PC-9 (cell line): ENCODE measurements at regions not wholly inside any gene's neighbourhood (a gene's known extent, or its start where the extent isn't known, plus 50 kb on each side); places are given as distances from the start of the nearest gene placed in this dataset.

ENCODE experiments used
- BruUV-seq: library from RNA; stranded (reverse); fragments of 400-500 nt; replicated peaks from 2 replicates; lab custom pipeline; 2021; lab: Mats Ljungman, UMichigan
- CTCF ChIA-PET: fragments of 300-600 bp; sonication (Branson Sonifier 250); formaldehyde crosslinking; loops from one replicate; lab custom pipeline; 2022; ENCODE audit warnings: antibody characterized with exemption; lab: Charles Lee
- POLR2A ChIA-PET: fragments of 300-600 bp; sonication (Branson Sonifier 250); formaldehyde crosslinking; loops from one replicate; lab custom pipeline; 2022; ENCODE audit warnings: antibody characterized with exemption; ENCODE audit not compliant: unreplicated experiment; lab: Charles Lee
- DNase-seq, 2 experiments: peaks; one replicate each; pipeline versions ENCODE4 v3.0.0 to v3.0.0-alpha.2; 2015 to 2022; ENCODE audit warnings: mixed read lengths in 1 of 2
- H2AFZ ChIP-seq: fragments of 200-600 bp; sonication (generic); 2 replicates; pipeline ENCODE4 v1.8.1; 2017; ENCODE audit warnings: antibody characterized with exemption
- H3F3A ChIP-seq: fragments of 200-600 bp; sonication (generic); 2 replicates; pipeline ENCODE4 v1.8.1; 2017; ENCODE audit warnings: antibody characterized with exemption, mild to moderate bottlenecking, low read depth; ENCODE audit not compliant: insufficient read depth
- H3K27ac ChIP-seq: fragments of 200-600 bp; sonication (generic); 2 replicates; pipeline ENCODE4 v1.6.1; 2016; ENCODE audit warnings: mixed run types
- H3K27me3 ChIP-seq: fragments of 200-600 bp; sonication (generic); 2 replicates; pipeline ENCODE4 v1.6.1; 2016; ENCODE audit warnings: low read depth, mixed run types; ENCODE audit not compliant: insufficient read depth
- H3K36me3 ChIP-seq: fragments of 200-600 bp; sonication (generic); 2 replicates; pipeline ENCODE4 v1.6.1; 2016; ENCODE audit warnings: low read depth, mixed run types
- H3K4me1 ChIP-seq: fragments of 200-600 bp; sonication (generic); replicated peaks from 2 replicates; pipeline ENCODE4 v1.6.1; 2016; ENCODE audit warnings: mixed run types; ENCODE audit not compliant: insufficient read depth
- H3K4me2 ChIP-seq: fragments of 200-600 bp; sonication (generic); 2 replicates; pipeline ENCODE4 v1.6.1; 2017; ENCODE audit warnings: mixed run types
- H3K4me3 ChIP-seq: fragments of 200-600 bp; sonication (generic); 2 replicates; pipeline ENCODE4 v1.6.1; 2016; ENCODE audit warnings: mixed run types
- H3K79me2 ChIP-seq: fragments of 200-600 bp; sonication (generic); 2 replicates; pipeline ENCODE4 v1.6.1; 2017; ENCODE audit warnings: low read depth, mixed run types
- H3K9me2 ChIP-seq: fragments of 200-600 bp; sonication (generic); 2 replicates; pipeline ENCODE4 v1.8.1; 2017; ENCODE audit warnings: mild to moderate bottlenecking; ENCODE audit not compliant: insufficient read depth
- H3K9me3 ChIP-seq: fragments of 200-600 bp; sonication (generic); 2 replicates; pipeline ENCODE4 v1.8.1; 2016; ENCODE audit warnings: low read depth; ENCODE audit not compliant: insufficient read depth
- H4K20me1 ChIP-seq: fragments of 200-600 bp; sonication (generic); 2 replicates; pipeline ENCODE4 v1.8.1; 2017; ENCODE audit not compliant: insufficient read depth
- EZH2 ChIP-seq: fragments of 200-600 bp; sonication (generic); IDR thresholded peaks from 2 replicates; pipeline ENCODE4 v1.8.0; 2017; ENCODE audit warnings: antibody characterized with exemption, low read depth
- intact Hi-C: fragments of 100-400 bp; cut with micrococcal nuclease; formaldehyde crosslinking; loops from one replicate; pipeline ENCODE4 v1.10.0; 2022; ENCODE audit not compliant: unreplicated experiment
- TF ChIP-seq, protein P1 (sequence below): fragments of 200-600 bp; sonication (generic); conservative IDR thresholded peaks from 2 replicates; pipeline ENCODE4 v1.6.1; 2017; ENCODE audit warnings: mixed run types, antibody characterized with exemption, mild to moderate bottlenecking, moderate library complexity

DNA sequence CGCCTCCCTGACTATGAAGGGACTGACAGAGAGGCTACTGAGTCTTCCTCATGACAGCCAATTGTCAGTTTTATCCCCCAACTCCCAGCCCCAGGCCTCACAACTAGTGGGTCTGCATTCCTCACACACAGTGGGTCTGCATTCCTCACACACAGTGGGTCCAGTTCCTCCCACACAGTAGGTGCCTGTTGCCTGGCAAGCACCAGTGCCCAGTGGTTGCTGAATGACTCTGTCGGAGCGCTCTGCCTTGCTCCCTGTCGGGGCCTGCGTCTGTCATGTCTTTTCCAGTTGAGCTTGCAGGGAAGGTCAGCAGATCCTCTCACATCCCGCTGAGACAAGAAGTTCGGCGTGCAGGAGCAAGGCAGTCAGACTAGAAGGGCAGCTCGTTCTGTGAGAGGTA, 590.0 kb upstream of the MKI67 start:
- H3K9me3 ChIP-seq = no peaks in the 10 kb centered on the region
- no peaks in the 10 kb centered on the region for H3F3A ChIP-seq

DNA sequence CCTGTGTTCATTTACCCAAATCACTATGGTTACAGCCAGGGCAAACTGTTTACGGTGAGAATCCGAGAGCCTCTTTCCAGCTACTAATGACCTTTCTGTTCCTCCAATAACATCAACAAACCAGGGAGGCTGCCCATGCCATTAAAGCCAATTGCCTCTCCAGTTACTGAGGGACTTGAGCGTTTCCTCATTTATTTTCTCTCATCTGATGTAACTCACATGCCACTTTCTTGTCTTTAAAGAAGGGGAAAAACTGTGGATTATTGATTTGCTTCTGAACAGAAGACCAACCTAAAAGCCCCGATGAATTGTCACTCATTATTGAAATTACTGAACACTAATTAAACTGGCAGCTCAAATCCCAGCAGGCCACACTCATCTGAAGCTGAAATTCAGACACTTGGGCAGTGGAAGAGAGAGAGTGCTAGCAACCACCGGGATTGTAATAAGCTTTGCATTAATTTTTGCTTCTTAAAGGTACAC, 595.8 kb upstream of the MKI67 start:
- ChIA-PET CTCF (no interaction called here), POLR2A (no interaction called here)
- intact Hi-C loops = no loop called here
- Histone ChIP-seq H3K4me1 (no peaks in the 10 kb centered on the region), H3K79me2 (no peaks in the 10 kb centered on the region), H3K27ac (no peak overlapping the region), H3K4me2 (no peak overlapping the region), H3F3A (no peaks in the 10 kb centered on the region), H2AFZ (no peak overlapping the region), H3K9me2 (no peaks in the 10 kb centered on the region), H3K36me3 (no peaks in the 10 kb centered on the region), H3K27me3 (peaks cover 21% of the 10 kb centered on the region), H3K4me3 (no peak overlapping the region), H4K20me1 (no peaks in the 10 kb centered on the region), H3K9me3 (no peaks in the 10 kb centered on the region)
- TF ChIP-seq, protein P1, sequence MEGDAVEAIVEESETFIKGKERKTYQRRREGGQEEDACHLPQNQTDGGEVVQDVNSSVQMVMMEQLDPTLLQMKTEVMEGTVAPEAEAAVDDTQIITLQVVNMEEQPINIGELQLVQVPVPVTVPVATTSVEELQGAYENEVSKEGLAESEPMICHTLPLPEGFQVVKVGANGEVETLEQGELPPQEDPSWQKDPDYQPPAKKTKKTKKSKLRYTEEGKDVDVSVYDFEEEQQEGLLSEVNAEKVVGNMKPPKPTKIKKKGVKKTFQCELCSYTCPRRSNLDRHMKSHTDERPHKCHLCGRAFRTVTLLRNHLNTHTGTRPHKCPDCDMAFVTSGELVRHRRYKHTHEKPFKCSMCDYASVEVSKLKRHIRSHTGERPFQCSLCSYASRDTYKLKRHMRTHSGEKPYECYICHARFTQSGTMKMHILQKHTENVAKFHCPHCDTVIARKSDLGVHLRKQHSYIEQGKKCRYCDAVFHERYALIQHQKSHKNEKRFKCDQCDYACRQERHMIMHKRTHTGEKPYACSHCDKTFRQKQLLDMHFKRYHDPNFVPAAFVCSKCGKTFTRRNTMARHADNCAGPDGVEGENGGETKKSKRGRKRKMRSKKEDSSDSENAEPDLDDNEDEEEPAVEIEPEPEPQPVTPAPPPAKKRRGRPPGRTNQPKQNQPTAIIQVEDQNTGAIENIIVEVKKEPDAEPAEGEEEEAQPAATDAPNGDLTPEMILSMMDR = no peak
- TF ChIP-seq EZH2 = no peak
- no peak for DNase-seq
- BruUV-seq = no TSS peak

More for the DNA sequence above, 590.0 kb upstream of the MKI67 start:
- DNase-seq = no peak
- ChIA-PET POLR2A (no interaction called here), CTCF (no interaction called here)
- Histone ChIP-seq H3K9me2 (no peaks in the 10 kb centered on the region), H4K20me1 (no peaks in the 10 kb centered on the region), H3K4me2 (no peak overlapping the region), H2AFZ (no peak overlapping the region), H3K4me1 (no peaks in the 10 kb centered on the region), H3K79me2 (no peaks in the 10 kb centered on the region), H3K36me3 (no peaks in the 10 kb centered on the region), H3K27ac (no peak overlapping the region), H3K4me3 (no peak overlapping the region), H3K27me3 (peaks cover 43% of the 10 kb centered on the region)
- TF ChIP-seq EZH2 = no peak
- TF ChIP-seq, protein P1 = no peak
- BruUV-seq = no TSS peak
- intact Hi-C loops = no loop called here

DNA sequence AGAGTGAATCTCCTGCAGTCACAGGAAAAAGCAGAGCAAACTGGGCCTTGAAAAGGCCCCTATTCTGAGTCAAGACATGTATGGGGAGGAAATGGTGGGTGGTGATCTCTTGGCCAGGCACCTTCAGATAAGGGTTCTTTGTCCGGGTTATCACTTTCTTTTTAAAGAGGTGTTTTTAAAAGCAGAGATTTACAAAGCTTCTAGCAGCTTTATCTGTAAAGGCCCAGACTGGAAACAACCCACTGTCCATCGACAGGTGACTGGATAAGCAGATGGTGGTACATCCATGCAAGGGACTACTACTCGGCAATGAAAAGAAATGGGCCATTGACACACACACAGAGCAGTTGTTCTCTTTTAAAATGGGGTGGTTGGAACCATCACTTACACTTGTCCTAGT, 596.7 kb upstream of the MKI67 start:
- Histone ChIP-seq H3K27me3 (peaks cover 19% of the 10 kb centered on the region), H3K27ac (no peak overlapping the region), H4K20me1 (no peaks in the 10 kb centered on the region), H3K9me3 (no peaks in the 10 kb centered on the region), H3K4me1 (no peaks in the 10 kb centered on the region), H3K4me2 (no peak overlapping the region), H3K4me3 (no peak overlapping the region), H3K9me2 (no peaks in the 10 kb centered on the region), H3F3A (no peaks in the 10 kb centered on the region), H3K79me2 (no peaks in the 10 kb centered on the region), H3K36me3 (no peaks in the 10 kb centered on the region), H2AFZ (no peak overlapping the region)
- ChIA-PET POLR2A (no interaction called here), CTCF (no interaction called here)
- no TSS peak for BruUV-seq
- DNase-seq = no peak
- intact Hi-C loops = no loop called here
- no peak for TF ChIP-seq EZH2
- TF ChIP-seq, protein P1 = no peak
